GM18870 (cell line): ENCODE measurements at regions not wholly inside any gene's neighbourhood (a gene's known extent, or its start where the extent isn't known, plus 50 kb on each side); places are given as distances from the start of the nearest gene placed in this dataset.
"Not testable (repeated sequence)": the region's sequence is repeated elsewhere in the genome, so short reads cannot be mapped to it uniquely, and the experiment has no call there.

Source experiments
- ATAC-seq: cut with Tn5 transposase; IDR thresholded peaks from one replicate; pipeline ENCODE4 v1.9.1; 2021; ENCODE audit warnings: moderate library complexity; ENCODE audit not compliant: unreplicated experiment

GRCh38 chr12:40431169-40431568 lies 206.4 kb downstream of the LRRK2 start:
- no peak for ATAC-seq

DNA sequence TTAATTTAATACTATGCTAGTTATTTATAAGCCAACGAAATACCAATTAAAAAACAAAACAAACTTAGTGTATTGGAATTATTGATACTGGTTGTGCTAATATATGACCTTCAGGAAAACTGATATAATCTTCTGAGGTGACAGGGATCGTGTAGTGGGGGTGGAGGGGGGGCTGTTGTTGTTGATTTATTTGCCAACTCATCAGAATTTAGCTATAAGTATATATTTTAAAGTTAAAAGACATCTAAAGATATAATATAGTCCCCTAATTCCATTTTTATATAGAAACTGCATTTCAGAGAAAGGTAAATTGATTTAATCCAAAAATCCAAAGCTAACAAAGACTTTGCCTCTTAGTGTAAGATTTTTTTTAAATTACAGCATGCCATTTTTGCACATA lies 210.5 kb downstream of the LRRK2 start:
- no peak for ATAC-seq

DNA sequence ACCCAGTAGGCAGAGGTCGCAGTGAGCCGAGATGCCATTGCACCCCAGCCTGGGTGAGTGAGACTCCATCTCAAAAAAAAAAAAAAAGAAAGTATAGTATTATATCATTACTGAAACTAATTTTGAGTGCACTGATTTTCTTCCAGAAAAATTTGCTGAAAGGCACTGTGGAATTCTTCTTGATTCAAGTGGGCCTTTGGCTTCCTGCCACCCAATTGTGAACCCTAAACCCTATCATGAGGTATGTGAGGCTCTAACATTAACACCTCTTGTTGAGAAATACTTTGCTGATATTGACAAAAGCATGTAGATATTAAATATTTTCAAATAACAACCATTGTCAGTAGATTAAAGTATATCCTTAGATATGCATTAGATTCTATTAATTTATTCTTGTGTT lies 211.2 kb downstream of the LRRK2 start:
- ATAC-seq: no peak

GRCh38 chr12:40436564-40436963 lies 211.8 kb downstream of the LRRK2 start:
- no peak for ATAC-seq

- no peak for ATAC-seq
Measured at GRCh38 chr12:40439771-40440492, 215.1 kb downstream of the LRRK2 start.

DNA sequence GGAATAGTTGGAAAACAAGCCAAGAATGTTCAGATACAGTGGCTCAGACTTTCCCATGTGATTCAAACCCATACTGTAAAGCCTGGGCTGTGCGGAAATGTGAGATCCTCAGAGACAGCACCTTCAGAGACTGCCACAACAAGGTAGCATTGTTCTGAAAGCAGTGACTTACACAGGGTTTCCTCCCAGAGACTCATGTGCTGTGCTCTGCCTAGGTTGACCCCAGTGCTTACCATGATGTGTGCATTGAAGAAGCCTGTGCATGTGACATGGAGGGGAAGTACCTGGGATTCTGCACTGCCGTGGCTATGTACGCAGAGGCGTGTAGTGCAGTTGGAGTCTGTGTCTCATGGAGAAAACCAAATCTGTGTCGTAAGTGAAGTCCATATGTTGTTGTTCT lies 219.4 kb downstream of the LRRK2 start:
- ATAC-seq: no peak

- peak; percentile 74 for ATAC-seq
Measured at GRCh38 chr12:40446385-40446784, 221.6 kb downstream of the LRRK2 start.

DNA sequence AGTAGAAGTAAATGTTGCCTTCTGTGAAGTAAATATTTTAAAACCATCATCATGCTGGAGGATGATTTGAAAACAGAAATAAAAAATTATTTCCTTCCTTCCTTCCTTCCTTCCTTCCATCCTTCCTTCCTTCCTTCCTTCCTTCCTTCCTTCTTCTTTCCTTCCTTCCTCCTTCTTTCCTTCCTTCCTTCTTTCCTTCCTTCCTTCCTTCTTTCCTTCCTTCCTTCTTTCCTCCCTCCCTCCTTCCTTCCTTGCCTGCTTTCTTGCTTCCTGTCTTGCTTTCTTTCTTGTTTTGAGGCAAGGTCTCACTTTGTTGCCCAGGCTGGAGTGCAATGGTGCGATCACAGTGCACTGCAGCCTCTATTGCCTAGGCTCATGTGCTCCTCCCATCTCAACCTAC lies 223.7 kb downstream of the LRRK2 start:
- not testable (repeated sequence) for ATAC-seq

DNA sequence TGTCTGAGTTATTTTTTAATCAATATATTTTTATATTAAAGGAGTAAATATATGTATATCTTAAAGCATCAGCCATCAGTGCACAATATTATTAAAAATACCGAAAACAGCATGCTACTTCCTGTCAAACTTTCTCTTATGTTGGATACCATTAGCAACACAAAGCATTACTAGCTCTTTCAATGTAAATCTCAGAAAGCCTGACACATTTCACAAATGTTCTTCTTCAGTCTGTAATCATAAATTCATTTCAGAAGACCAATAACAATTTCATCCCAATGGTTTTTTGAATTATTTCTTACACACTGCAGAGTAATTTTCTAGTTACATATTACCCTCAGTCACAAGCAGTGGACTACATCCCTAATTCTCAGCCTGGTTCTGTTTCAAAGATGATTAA lies 226.9 kb downstream of the LRRK2 start:
- no peak for ATAC-seq

DNA sequence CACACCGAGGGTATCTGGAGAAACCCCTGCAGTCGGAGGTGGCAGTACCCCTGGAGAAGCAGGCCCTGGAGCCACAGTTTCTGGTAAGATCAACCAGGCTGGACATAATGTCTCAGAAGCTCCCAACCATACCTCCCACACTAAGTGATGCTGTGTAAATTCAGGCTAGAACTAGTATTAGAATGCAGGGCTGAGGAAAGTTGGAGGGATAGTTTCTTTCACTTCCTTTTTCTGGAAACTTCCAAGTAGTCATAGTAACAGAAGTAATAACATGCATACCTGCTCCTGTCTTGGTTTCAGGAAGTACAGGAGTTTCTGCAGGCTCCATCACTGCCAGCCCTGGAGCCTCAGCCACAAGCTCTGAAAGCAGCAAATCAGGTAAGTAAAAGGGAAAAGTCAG lies 228.1 kb upstream of the CNTN1 start:
- no peak for ATAC-seq

- ATAC-seq: no peak
Measured at GRCh38 chr12:40469736-40470135, 222.5 kb upstream of the CNTN1 start.

- ATAC-seq: no peak
Measured at GRCh38 chr12:40473962-40474361, 218.3 kb upstream of the CNTN1 start.

- no peak for ATAC-seq
Measured at GRCh38 chr12:40474630-40475029, 217.6 kb upstream of the CNTN1 start.

DNA sequence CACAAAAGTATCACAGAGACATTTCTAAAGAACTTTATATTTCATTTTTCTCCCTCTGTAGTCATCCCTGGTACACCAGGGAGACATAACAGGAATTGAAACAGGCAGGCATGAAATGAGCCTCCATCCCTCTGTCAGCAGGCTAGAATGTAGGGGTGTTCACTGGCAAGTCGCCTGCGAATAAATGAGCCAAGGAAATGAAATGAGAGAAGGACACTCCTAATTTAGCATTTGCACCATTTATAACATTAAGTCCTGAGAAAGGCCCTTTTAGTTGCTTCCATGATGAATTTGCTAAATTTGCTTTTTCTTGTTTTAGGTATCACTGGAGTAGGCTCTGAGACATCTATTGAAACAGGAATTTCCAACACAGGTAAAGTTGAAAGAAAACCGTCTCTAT lies 192.4 kb upstream of the CNTN1 start:
- ATAC-seq: no peak

DNA sequence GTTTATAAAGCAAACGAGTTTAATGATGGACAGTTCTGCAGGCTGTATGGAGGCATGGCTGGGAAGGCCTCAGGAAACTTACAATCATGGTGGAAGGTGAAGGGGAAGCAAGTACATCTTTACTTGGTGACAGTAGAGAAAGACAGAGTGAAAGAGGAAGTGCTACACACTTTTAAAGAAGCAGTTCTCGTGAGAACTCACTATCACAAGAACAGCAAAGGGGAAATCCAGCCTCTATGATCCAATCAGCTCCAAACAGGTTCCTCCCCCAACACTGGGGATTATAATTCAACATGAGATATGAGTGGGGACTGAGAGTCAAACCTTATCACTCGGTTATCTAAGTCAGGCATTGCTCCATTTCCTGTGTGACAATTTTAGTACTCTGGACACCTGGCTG lies 189.9 kb upstream of the CNTN1 start:
- ATAC-seq: peak; percentile 49

DNA sequence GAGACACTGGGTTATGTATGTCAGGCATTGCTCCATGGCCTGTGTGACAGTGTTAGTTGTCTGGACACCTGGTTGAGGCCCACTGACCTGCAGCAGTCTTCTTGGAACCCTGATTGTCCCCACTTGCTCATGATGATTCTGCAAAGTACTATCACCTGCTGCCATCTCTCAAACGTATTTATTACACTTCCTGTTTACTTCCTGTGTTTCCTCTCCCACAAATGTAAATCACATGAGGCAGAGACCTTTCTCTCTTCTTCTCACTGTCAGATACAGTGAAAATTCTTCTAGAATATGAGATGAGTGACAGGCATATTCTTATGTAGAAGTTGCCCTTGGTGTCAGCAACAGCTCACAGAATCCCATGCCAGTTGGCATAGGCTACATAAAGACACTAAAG lies 186.9 kb upstream of the CNTN1 start:
- no peak for ATAC-seq

DNA sequence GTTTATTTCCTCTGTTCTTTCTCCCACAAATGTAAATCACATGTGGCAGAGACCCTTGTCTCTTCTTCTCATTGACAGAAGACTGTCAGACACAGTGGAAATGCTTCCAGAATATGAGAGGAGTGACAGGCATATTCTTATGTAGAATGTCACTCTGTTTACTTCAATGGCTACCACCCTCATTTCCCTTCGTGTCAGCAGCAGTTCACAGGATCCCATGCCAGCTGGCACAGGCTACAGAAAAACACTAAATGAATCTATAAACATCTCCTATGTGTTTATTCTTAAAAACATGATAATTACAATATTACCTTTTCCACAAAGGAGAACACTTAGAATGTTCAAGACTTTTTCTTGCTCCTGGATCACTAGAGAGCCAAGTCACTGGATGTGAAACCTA lies 183.8 kb upstream of the CNTN1 start:
- no peak for ATAC-seq

DNA sequence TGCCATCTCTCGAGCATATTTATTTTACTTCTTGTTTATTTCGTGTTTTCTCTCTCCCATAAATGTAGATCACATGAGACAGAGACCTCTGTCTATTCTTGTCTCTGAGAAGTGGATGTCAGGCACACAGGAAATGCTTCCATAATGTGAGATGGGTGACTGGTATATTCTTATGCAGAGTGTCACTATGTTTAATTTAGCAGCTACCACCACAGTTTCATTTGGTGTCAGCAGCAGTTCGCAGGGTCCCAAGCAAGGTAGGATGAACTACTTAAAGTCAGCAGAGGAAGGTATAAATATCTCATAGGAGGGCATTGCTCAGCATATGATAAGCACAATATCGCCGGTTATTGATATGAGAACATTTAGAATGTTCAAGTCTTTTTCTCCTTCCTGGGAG lies 180.9 kb upstream of the CNTN1 start:
- peak; percentile 40 for ATAC-seq

- ATAC-seq: peak; percentile 74
Measured at GRCh38 chr12:40515041-40515816, 177.0 kb upstream of the CNTN1 start.

DNA sequence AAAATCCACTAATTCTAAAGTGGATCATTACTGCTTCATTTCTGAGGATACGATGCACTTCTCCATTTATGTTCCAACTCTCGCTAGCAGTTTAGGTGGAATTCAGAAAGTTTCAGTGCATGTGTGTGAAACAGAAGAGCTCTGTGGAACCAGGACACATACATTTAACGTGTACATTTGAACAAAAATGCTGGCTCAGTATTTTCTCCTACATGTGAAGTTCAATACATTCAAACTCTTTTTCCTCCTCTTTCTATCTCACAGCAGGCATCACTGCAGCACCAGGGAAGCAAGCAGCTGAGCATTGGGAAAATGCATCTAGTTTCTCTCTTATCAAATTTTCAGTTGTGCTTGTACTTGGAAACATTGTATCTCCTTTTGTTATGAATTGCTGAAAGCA lies 169.4 kb upstream of the CNTN1 start:
- no peak for ATAC-seq

DNA sequence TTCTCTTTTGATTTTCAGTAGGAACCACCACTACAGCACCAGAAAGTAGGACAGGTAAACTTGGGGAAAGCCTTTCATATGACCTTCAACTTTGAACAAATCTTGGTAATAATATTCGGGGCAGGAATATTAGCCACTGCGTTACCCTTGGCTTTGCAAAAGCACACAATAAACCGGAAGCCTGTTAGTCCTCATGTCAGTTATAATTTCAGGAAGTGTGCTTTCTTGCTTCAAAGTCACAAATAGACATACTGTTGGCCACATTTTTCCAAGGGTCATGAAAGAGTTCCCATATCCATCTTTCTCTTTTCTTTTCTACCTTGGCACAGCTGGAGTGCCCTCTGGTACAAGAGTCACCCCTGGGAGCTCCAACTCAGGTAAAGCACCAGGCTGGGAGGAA lies 167.2 kb upstream of the CNTN1 start:
- ATAC-seq: no peak

DNA sequence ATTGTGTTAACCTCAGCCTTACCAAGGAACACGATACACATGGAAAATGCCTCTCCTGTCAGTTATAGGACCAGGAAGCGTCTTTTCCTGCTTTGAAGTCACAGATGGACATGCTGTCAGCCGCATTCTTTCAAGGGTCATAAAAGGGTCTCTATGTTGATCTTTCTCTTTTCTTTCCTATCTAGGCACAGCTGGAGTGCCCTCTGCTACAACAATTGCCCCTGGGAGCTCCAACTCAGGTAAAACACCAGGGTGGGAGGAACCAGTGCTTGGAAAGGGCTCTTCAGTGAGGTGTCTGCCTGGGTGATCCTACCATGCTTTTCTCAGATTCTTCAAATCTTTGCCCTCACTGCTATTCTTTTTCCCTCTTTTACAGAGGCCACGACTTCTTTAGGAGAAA lies 157.4 kb upstream of the CNTN1 start:
- no peak for ATAC-seq

DNA sequence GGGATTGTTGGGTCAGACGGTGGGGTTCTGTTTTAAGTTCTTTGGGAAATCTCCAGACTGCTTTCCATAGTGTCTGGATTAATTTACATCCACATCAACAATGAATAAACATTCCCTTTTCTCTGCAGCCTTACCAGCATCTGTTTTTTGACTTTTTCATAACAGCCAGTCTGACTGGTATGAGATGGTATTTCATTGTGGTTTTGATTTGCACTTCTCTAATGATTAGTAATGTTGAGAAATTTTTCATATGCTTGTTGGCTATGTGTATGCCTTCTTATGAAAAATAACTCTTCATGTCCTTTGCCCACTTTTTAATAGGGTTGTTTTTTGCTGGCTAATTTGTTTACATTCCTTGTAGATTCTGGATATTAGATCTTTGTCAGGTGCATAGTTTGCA lies 140.8 kb upstream of the CNTN1 start:
- ATAC-seq: no peak
